Stimulated activated naive CD4-positive, alpha-beta T cell (primary cell): ENCODE measurements at regions not wholly inside any gene's neighbourhood (a gene's known extent, or its start where the extent isn't known, plus 50 kb on each side); places are given as distances from the start of the nearest gene placed in this dataset.
"Not testable (repeated sequence)": the region's sequence is repeated elsewhere in the genome, so short reads cannot be mapped to it uniquely, and the experiment has no call there.

Experiments used
- DNase-seq, 6 experiments: peaks; one replicate each; lab custom pipeline; 2025; lab: John Stamatoyannopoulos, UW

DNA sequence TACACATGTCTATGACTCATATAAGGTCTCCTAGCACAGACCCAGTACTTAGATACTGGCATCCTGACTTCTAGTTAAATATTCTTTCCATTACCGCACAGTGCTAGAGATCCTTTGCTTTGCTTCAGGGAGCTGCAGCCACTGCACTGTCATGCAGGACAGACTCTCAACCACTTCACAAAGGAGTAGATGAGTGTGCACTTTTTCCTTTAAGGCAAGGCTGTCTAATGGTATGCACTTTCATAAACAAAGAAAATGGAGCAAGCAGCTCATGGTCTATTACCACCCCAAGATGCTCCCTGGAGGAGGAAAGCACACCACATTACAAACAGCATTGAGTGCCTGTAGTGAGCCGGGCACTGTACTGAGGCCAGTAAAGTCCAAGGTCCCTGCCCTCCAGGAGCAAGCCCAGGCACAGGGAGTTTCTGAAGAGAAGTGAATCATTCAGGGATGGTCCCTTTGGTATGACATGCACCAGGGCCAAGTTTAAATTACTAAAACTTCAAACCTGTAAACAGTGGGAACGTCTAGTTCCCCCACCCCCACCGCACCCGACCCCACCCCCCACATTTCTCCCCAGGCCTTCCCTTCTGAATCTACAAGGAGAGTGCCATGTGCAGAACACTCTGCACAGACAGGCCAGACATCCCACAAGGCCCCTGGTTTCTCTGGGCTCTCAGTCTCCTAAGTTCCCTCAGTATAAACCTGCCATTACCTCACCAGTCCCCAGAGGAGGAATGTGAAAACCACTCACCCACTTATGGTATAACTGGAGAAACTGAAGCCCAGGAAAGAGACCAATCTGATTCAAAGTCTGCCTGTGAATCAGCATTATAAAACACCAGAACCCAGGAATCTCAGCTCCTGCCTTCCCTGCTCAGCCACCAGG, 107.8 kb upstream of the BCL6 start:
- no peak for DNase-seq

DNA sequence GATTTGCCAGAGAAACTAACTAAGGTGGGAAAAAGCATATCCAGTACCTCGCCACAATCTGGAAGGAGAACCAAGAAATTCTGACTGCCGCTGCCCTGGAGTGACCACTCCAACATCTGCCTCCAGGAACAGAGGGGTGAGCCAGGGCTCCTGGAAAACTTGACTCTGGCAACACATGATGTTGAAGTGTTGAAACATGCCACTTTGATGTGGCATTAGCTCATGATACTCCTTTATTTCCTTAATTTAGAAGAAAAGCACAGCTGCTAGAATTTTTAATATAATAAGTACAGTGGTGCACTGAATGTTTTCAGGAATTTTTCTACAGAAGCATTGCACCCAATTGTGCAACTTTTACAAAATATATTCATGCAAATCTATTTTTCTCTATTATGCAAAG, 109.9 kb upstream of the BCL6 start:
- DNase-seq = no peak

- DNase-seq = no peak
These were observed 111.3 kb upstream of the BCL6 start for GRCh38 chr3:187856555-187856954.

GRCh38 chr3:187858041-187858440, 112.8 kb upstream of the BCL6 start:
- DNase-seq = no peak

DNA sequence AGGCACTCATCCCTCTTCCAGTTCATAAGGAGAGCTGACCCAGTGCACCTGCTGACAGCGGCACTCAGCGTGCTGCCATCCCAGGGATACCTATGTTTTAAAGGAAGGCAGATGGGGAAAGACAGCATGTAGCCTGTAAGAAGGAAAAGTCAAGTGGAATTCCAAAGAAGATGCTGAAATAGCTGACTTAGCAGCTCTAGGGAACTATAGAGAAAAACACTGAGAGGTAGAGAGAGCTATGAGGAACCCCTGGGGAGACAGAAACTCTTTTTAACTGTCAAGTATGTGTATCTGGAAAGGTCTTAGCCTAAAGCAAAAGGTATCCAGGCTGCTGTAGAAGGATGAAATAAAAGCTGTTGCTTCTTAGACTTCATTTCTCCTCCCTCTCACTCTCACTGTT, 113.4 kb upstream of the BCL6 start:
- DNase-seq = no peak

DNA sequence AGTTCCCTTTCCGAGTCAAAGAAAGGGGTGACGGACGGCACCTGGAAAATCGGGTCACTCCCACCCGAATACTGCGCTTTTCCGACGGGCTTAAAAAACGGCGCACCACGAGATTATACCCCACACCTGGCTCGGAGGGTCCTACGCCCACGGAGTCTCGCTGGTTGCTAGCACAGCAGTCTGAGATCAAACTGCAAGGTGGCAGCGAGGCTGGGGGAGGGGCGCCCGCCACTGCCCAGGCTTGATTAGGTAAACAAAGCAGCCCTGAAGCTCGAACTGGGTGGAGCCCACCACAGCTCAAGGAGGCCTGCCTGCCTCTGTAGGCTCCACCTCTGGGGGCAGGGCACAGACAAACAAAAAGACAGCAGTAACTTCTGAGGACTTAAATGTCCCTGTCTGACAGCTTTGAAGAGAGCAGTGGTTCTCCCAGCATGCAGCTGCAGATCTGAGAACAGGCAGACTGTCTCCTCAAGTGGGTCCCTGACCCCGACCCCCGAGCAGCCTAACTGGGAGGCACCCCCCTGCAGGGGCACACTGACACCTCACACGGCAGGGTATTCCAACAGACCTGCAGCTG, 117.5 kb upstream of the BCL6 start:
- DNase-seq = not testable (repeated sequence)

DNA sequence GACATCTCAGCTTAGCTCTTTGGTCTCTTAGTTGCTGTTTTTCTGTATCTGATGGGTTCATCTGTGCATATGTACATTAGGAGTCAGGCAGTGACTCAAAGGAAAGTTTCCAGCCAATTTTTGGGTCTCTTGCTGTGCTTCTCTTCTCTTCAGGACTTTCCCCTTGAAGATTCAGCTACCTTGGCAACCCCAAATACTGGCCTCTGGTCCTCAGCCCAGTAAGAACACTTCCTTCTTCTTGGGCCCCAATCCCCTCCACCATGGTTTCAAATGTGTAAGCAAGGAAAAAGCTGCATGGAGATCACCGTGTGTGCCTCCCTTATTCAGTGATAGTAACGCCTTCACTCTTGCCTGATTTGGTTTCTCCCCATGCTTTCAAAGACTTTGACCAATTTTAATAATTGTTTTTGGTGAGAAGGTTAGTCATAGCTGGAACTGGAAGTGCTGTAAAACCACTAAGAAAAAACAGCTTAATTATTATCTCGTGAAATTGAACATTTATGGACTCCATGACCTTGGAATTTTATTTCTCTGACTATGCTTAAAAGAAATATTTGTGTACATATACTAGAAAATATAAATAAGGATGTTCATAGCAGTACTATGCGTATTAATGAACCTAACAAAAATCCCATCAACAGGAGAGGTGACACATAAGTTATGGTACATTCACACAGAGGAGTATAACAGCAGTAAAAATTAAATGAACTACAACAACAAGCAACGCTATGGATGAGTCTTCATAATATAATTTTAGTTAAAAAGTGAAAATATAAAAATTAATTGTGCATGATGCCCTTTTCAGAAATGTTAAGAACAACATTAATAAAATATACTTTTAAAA, 125.3 kb upstream of the BCL6 start:
- DNase-seq = no peak

GRCh38 chr3:187871204-187871591, 125.9 kb upstream of the BCL6 start:
- DNase-seq = no peak

DNA sequence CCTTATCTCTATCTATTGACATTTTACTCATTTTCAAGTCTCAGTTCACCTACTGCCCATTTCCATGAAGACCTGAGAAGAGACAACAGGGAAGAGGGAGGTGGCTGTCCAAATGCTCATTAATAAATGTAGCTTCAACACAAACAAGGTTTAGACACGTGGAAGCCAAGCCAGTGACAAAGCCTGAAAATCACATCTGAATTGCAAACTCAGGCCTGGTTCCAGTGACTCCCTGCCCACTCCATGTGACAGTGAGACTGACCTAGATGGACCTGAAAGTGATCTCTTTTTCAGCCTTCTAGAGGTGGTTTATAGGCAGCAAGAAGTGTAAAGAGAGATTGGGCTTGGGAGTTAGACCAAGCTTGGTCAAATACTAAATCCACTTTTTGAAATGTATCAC, 126.6 kb upstream of the BCL6 start:
- no peak for DNase-seq

- no peak for DNase-seq
These were observed 128.6 kb upstream of the BCL6 start for GRCh38 chr3:187873843-187874242.

DNA sequence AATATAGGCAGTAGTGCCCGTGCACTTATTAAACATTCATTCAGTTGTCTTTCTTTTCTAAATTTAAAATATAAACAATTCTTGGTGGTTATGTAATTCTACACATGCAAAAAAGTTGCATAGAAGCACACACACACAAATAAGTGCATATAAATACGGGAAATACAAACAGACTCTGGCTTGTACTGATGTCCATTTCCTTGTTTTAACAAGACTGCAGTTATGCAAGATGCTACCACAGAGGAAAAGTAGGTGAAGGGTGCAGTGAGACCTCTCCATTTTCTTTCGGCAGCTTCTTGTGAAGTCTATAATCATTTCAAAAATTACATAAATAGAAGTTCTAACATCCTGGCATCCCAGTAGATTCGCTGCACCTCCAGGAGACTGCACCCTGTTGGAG, 130.6 kb upstream of the BCL6 start:
- DNase-seq = no peak

DNA sequence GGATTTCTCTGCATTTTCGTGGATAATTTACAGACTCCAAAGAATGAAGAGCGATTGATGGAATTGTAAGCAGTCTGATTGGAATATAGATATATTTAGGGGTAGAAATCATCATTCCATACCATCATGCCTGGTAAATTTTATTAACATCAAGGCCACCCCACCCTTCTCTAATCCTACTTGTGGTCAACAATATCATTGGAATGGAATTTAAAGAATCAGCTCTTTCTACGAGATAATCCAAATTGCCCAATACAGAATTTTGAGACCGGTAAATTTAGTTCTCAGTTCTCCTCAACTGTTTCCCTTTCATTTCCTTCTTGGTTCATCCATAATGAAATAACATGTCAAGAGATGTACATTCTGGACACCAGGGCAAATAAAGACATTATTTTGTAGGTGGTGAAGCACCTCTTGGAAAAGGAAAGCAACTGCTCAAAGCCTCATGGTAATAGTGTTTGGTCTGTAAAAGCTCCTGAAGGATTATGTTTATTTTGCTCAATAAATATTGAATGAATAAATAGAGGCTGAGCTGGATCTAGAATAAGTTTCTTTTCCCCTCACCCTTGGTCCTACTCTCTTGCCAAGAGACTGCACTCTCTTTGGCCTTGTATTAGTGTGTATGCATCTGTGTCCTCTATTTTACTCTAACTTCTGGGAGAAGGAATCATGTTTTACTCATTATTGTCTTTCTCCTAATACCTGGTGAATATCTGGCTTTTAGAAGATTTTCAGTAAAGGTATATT, 133.7 kb upstream of the BCL6 start:
- DNase-seq = no peak

GRCh38 chr3:187880441-187880840, 135.2 kb upstream of the BCL6 start:
- no peak for DNase-seq

GRCh38 chr3:187880851-187881250, 135.6 kb upstream of the BCL6 start:
- DNase-seq = no peak

GRCh38 chr3:187888701-187889100, 143.4 kb upstream of the BCL6 start:
- DNase-seq = no peak

DNA sequence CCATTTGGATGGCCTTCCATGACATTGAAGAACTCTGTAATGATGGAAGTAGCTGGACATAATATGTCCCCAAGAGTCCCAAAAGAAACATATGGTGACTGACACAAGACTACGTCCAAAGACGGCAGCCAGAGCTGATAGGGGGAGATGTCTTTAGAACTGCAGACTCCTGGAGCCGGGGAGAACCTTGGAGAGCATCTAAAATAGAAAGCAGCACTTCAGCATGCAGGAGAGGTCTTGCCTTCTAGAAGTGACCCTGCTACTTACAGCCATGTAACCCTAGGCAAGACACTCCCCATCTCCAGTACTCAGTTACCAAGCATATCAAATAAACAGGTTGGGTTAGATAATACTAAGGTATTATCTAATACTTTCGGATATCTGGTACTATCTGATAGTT, 143.8 kb upstream of the BCL6 start:
- DNase-seq = no peak

GRCh38 chr3:187889601-187890404, 144.5 kb upstream of the BCL6 start:
- DNase-seq = no peak

- DNase-seq = not testable (repeated sequence)
These were observed 145.1 kb upstream of the BCL6 start for GRCh38 chr3:187890405-187890752.

DNA sequence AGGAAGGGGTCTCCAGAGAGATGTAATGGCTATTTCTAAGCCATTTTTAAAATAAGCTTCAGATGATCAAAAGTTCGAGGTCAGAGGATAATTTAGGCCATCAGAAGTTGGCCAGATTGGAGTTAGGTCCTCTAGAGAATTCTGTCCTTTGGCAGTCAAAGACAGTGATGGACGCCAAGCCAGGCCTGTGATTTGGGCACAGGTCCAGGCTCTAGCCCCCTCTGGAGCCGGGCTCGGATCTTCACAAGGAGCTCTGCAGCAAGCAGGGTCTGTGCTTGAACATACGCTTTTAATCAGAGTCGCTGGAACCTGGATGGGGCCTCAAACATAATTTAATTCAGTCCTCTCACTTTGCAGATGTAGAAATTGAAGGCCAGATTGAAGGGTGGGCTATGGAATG, 151.4 kb upstream of the BCL6 start:
- no peak for DNase-seq

- no peak for DNase-seq
These were observed 154.0 kb upstream of the BCL6 start for GRCh38 chr3:187899246-187899645.

- DNase-seq = no peak
These were observed 155.9 kb upstream of the BCL6 start for GRCh38 chr3:187900993-187901755.
